Smooth muscle cell (in vitro differentiated cells): ENCODE measurements at regions not wholly inside any gene's neighbourhood (a gene's known extent, or its start where the extent isn't known, plus 50 kb on each side); places are given as distances from the start of the nearest gene placed in this dataset.

Experiments
- DNase-seq: peaks from one replicate; lab custom pipeline; 2025; ENCODE audit not compliant: unreplicated experiment; lab: John Stamatoyannopoulos, UW
- H2AFZ ChIP-seq: fragments of 200-600 bp; sonication (generic); 2 replicates; pipeline ENCODE4 v1.6.0; 2016; ENCODE audit warnings: antibody characterized with exemption, low read depth, mild to moderate bottlenecking
- H3F3A ChIP-seq: fragments of 200-600 bp; sonication (generic); 2 replicates; pipeline ENCODE4 v1.6.0; 2017; ENCODE audit warnings: antibody characterized with exemption, low read depth
- H3K27ac ChIP-seq: fragments of 200-600 bp; sonication (generic); 2 replicates; pipeline ENCODE4 v1.5.1; 2016; ENCODE audit warnings: low read depth, mild to moderate bottlenecking
- H3K27me3 ChIP-seq: fragments of 200-600 bp; sonication (generic); 2 replicates; pipeline ENCODE4 v1.6.1; 2016; ENCODE audit warnings: low read depth, mild to moderate bottlenecking
- H3K36me3 ChIP-seq: fragments of 200-600 bp; sonication (generic); 2 replicates; pipeline ENCODE4 v1.5.1; 2016; ENCODE audit warnings: low read depth
- H3K4me1 ChIP-seq: fragments of 200-600 bp; sonication (generic); 2 replicates; pipeline ENCODE4 v1.5.1; 2016; ENCODE audit warnings: low read depth
- H3K4me2 ChIP-seq: fragments of 200-600 bp; sonication (generic); 2 replicates; pipeline ENCODE4 v1.6.0; 2016; ENCODE audit warnings: mild to moderate bottlenecking
- H3K4me3 ChIP-seq: fragments of 200-600 bp; sonication (generic); 2 replicates; pipeline ENCODE4 v1.5.1; 2016; ENCODE audit warnings: mild to moderate bottlenecking
- H3K79me2 ChIP-seq: fragments of 200-600 bp; sonication (generic); 2 replicates; pipeline ENCODE4 v1.6.0; 2016; ENCODE audit warnings: low read depth, mild to moderate bottlenecking
- H3K9ac ChIP-seq: fragments of 200-600 bp; sonication (generic); 2 replicates; pipeline ENCODE4 v1.6.0; 2016; ENCODE audit warnings: low read depth
- H3K9me3 ChIP-seq: fragments of 200-600 bp; sonication (generic); replicated peaks from 2 replicates; pipeline ENCODE4 v1.5.1; 2016; ENCODE audit warnings: low read depth
- H4K20me1 ChIP-seq: fragments of 200-600 bp; sonication (generic); 2 replicates; pipeline ENCODE4 v1.6.0; 2016; ENCODE audit warnings: low read depth
- WGBS: methylation state at CpG from one replicate; pipeline ENCODE4 v1.1.7; 2016; ENCODE audit warnings: low lambda C conversion rate; 5-methylcytosine and 5-hydroxymethylcytosine counted together
- TF ChIP-seq, protein P1 (sequence below): fragments of 200-600 bp; sonication (generic); IDR thresholded peaks from 2 replicates; pipeline ENCODE4 v1.5.1; 2017; ENCODE audit warnings: borderline replicate concordance, mild to moderate bottlenecking, antibody characterized with exemption; ENCODE audit not compliant: insufficient read depth, poor library complexity, severe bottlenecking

DNA sequence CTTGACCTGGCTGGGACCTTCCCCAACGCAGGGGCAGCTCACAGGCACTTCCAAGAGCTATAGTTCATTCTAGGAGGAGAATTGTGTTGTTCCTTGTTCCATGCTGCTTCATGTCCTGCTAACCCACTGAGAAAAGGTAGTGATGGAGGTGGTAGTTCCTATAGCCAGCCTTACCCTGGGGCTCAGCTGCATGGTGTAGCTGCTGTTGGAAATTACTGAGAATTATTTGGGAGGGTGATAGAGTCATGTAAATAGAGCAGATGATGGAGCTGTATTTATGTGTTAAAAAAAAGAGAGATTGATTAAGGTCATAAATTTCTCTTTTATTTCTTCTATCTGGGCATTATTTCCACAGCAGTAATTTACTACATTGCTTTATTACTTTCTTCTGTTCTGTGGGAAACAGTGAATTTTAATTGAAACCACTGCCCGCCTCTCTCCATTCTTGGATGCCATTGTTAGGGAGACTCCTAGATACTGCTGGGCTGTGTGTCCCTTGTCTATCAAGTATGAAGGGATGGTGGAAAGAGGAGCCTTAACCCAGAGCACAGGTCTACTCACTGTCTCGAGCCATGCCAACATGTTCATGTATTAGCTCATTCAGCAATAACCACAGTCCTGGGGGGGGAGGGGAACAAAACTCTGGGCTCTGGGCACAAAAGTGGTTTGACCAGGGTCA lies 309.2 kb downstream of the FAT3 start:
- WGBS, result 90% methylated on average over 3 of the region's 3 CpGs
- Histone ChIP-seq H4K20me1 (no peaks in the 10 kb centered on the region), H3K36me3 (no peaks in the 10 kb centered on the region), H3K4me3 (no peak overlapping the region), H3K27ac (no peak overlapping the region), H3K27me3 (no peaks in the 10 kb centered on the region), H3K4me2 (no peak overlapping the region), H3F3A (no peaks in the 10 kb centered on the region), H3K9me3 (no peaks in the 10 kb centered on the region), H3K4me1 (no peaks in the 10 kb centered on the region), H3K9ac (no peak overlapping the region), H3K79me2 (no peaks in the 10 kb centered on the region), H2AFZ (no peak overlapping the region)
- TF ChIP-seq, protein P1, sequence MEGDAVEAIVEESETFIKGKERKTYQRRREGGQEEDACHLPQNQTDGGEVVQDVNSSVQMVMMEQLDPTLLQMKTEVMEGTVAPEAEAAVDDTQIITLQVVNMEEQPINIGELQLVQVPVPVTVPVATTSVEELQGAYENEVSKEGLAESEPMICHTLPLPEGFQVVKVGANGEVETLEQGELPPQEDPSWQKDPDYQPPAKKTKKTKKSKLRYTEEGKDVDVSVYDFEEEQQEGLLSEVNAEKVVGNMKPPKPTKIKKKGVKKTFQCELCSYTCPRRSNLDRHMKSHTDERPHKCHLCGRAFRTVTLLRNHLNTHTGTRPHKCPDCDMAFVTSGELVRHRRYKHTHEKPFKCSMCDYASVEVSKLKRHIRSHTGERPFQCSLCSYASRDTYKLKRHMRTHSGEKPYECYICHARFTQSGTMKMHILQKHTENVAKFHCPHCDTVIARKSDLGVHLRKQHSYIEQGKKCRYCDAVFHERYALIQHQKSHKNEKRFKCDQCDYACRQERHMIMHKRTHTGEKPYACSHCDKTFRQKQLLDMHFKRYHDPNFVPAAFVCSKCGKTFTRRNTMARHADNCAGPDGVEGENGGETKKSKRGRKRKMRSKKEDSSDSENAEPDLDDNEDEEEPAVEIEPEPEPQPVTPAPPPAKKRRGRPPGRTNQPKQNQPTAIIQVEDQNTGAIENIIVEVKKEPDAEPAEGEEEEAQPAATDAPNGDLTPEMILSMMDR, result no peak
- DNase-seq, result no peak

DNA sequence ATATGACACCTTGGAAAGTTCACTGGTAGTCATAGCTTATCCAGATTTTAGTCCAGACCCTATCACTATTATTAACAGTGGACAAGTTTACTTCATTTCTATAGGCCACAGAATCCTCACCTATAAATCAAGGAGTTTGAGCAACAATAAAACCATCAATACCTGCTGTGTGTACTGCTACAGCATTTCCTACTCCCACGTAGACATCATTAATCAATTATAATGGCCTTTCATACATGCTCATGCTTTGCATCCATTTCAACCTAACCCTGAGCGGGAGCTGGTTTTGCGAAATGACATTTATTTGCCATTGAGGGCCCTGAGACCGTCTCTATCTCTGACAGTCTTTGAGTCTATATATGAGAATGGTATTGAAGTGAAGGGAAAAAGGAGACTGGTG lies 312.3 kb downstream of the FAT3 start:
- Histone ChIP-seq H2AFZ (no peak overlapping the region), H3K79me2 (no peaks in the 10 kb centered on the region), H3K4me1 (no peaks in the 10 kb centered on the region), H3K4me3 (no peak overlapping the region), H3K4me2 (no peak overlapping the region), H3K27ac (no peak overlapping the region), H3K36me3 (no peaks in the 10 kb centered on the region), H3K9ac (no peak overlapping the region), H3K27me3 (no peaks in the 10 kb centered on the region), H3F3A (no peaks in the 10 kb centered on the region), H4K20me1 (no peaks in the 10 kb centered on the region), H3K9me3 (no peaks in the 10 kb centered on the region)
- TF ChIP-seq, protein P1, result no peak
- DNase-seq, result no peak
- 82% methylated on average over 4 of the region's 4 CpGs for WGBS

DNA sequence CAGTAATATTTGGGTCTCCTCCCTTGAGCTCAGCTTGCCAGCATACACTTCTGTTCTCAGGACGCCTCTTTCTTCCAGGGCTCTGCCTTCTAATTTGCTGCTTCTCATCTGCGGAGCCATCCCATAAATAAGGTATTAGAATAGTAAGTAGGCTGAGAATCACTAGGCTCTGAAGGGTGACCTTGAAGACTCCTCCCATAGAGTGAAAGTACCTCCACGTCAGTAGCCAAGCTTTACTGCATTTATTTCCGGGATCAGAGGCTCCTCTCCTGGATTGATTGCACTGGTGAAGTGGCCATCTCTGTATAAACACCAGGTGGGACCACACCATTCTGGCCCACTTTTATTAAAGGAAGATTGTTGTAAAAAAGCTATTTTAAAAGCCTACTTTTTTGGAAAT lies 315.5 kb downstream of the FAT3 start:
- no peaks in the 10 kb centered on the region for H3K36me3 ChIP-seq
- no peak for DNase-seq
- no peak overlapping the region for H3K27ac ChIP-seq
- H3F3A ChIP-seq, result no peaks in the 10 kb centered on the region
- no peak overlapping the region for H3K4me3 ChIP-seq
- TF ChIP-seq, protein P1, result no peak
- no peaks in the 10 kb centered on the region for H3K4me1 ChIP-seq
- no peaks in the 10 kb centered on the region for H4K20me1 ChIP-seq
- H3K9me3 ChIP-seq, result no peaks in the 10 kb centered on the region
- H3K9ac ChIP-seq, result no peak overlapping the region
- no peak overlapping the region for H2AFZ ChIP-seq
- WGBS, result 91% methylated on average over 4 of the region's 4 CpGs
- H3K4me2 ChIP-seq, result no peak overlapping the region
- no peaks in the 10 kb centered on the region for H3K27me3 ChIP-seq
- no peaks in the 10 kb centered on the region for H3K79me2 ChIP-seq

DNA sequence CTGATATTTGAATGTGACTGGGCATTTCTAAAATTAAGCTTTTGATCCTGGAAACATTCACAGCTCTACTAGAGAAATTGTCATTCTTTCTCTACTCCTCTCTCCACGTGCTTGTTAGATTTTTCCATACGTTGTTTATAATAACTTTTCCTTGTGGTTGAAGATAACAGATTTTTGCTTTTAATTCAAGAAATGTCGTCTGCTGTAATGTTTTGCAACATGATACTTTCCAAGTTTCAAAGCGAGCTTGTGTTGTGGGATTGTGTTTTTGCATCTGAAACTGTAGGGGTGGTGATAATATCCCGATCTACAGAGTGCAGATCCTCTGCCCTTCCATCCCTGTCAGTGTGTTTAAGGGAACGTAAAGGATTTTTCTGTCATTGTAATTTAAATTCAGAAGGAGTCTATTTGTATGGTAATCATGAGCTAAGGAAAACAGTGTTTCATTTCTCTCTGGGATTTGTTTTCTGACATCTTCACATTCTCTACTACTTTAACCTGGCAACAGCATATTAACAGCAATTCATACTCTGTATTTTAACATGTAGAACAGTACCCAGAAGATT lies 321.4 kb downstream of the FAT3 start:
- H3K9me3 ChIP-seq, result no peaks in the 10 kb centered on the region
- H3F3A ChIP-seq, result no peaks in the 10 kb centered on the region
- 41% methylated on average over 6 of the region's 6 CpGs for WGBS
- H4K20me1 ChIP-seq, result no peaks in the 10 kb centered on the region
- no peaks in the 10 kb centered on the region for H3K79me2 ChIP-seq
- H3K4me3 ChIP-seq, result no peak overlapping the region
- no peak overlapping the region for H2AFZ ChIP-seq
- no peak overlapping the region for H3K27ac ChIP-seq
- peaks cover 18% of the 10 kb centered on the region for H3K4me1 ChIP-seq
- no peaks in the 10 kb centered on the region for H3K27me3 ChIP-seq
- no peak overlapping the region for H3K4me2 ChIP-seq
- DNase-seq, result no peak
- H3K36me3 ChIP-seq, result no peaks in the 10 kb centered on the region
- H3K9ac ChIP-seq, result no peak overlapping the region
- TF ChIP-seq, protein P1, result no peak
